CD14-positive monocyte (primary cell): ENCODE measurements at regions not wholly inside any gene's neighbourhood (a gene's known extent, or its start where the extent isn't known, plus 50 kb on each side); places are given as distances from the start of the nearest gene placed in this dataset.
A peak's percentile ranks its signal among the peaks of the same experiment; 100 is the strongest.

Source experiments
- DNase-seq, 3 donors: peaks; one replicate each; pipeline ENCODE4 v3.0.0-alpha.2; 2011 to 2022
- H2AFZ ChIP-seq: 2 replicates; pipeline ENCODE4 v1.6.0; 2012; ENCODE audit warnings: mild to moderate bottlenecking, low read depth, low read length, inconsistent platforms; ENCODE audit not compliant: insufficient read depth, poor library complexity, severe bottlenecking
- H3K27ac ChIP-seq, 2 donors: 1 replicate in 1 of 2; 2 replicates in 1 of 2; pipeline ENCODE4 v1.5.1; 2012 to 2013; ENCODE audit warnings: low read length in 2 of 2, control low read depth in 1 of 2, inconsistent platforms in 1 of 2, low read depth in 1 of 2, mild to moderate bottlenecking in 1 of 2
- H3K27me3 ChIP-seq, 2 donors: one replicate each; pipeline versions ENCODE4 v1.6.0 to v1.6.1; 2011 to 2013; ENCODE audit warnings: low read length in 2 of 2; ENCODE audit not compliant: control insufficient read depth in 2 of 2, insufficient read depth in 2 of 2
- H3K36me3 ChIP-seq, 2 donors: replicated peaks in 1 of 2; 1 replicate in 1 of 2; 2 replicates in 1 of 2; pipeline versions ENCODE4 v1.5.1 to v1.6.1; 2012 to 2013; ENCODE audit warnings: low read length in 2 of 2, control low read depth in 1 of 2, inconsistent platforms in 1 of 2, mild to moderate bottlenecking in 1 of 2; ENCODE audit not compliant: insufficient read depth in 2 of 2, control insufficient read depth in 1 of 2
- H3K4me1 ChIP-seq, 2 donors: 1 replicate in 1 of 2; 2 replicates in 1 of 2; pipeline versions ENCODE4 v1.5.1 to v1.6.1; 2012 to 2013; ENCODE audit warnings: low read length in 2 of 2, control low read depth in 1 of 2, inconsistent platforms in 1 of 2, mild to moderate bottlenecking in 1 of 2, moderate library complexity in 1 of 2; ENCODE audit not compliant: insufficient read depth in 2 of 2, control insufficient read depth in 1 of 2
- H3K4me2 ChIP-seq: replicated peaks from 2 replicates; pipeline ENCODE3; 2012; ENCODE audit warnings: low read length, moderate library complexity, mild to moderate bottlenecking; ENCODE audit not compliant: poor library complexity, severe bottlenecking; ENCODE audit errors: extremely low read depth
- H3K4me3 ChIP-seq, 3 experiments: fragments of 200-600 bp in 1 of 3; sonication (generic) in 1 of 3; replicated peaks in 1 of 3; 1 replicate in 2 of 3; 2 replicates in 1 of 3; pipeline ENCODE4 v1.5.1; 2011 to 2013; ENCODE audit warnings: low read length in 3 of 3, mild to moderate bottlenecking in 3 of 3, control low read depth in 2 of 3, low read depth in 2 of 3, inconsistent platforms in 1 of 3, moderate library complexity in 1 of 3
- H3K79me2 ChIP-seq: 2 replicates; pipeline ENCODE4 v1.6.0; 2012; ENCODE audit warnings: mild to moderate bottlenecking, control low read depth, inconsistent platforms, low read length, moderate library complexity; ENCODE audit not compliant: insufficient read depth
- H3K9ac ChIP-seq: 2 replicates; pipeline ENCODE4 v1.6.0; 2017; ENCODE audit warnings: low read length, mild to moderate bottlenecking; ENCODE audit not compliant: insufficient read depth, poor library complexity, severe bottlenecking
- H3K9me3 ChIP-seq, 2 donors: replicated peaks in 1 of 2; 1 replicate in 1 of 2; 2 replicates in 1 of 2; pipeline versions ENCODE4 v1.5.1 to v1.6.1; 2012 to 2013; ENCODE audit warnings: low read length in 2 of 2, control low read depth in 1 of 2; ENCODE audit not compliant: control insufficient read depth in 1 of 2, insufficient read depth in 1 of 2
- H4K20me1 ChIP-seq: 2 replicates; pipeline ENCODE4 v1.6.0; 2012; ENCODE audit warnings: mild to moderate bottlenecking, low read length, control low read depth, moderate library complexity; ENCODE audit not compliant: insufficient read depth
- H3K27ac Mint-ChIP-seq, 7 donors: one replicate each; pipeline ENCODE4 v1.8.0; 2020; ENCODE audit warnings: mild to moderate bottlenecking in 7 of 7, mixed read lengths in 7 of 7, moderate library complexity in 6 of 7, inconsistent platforms in 2 of 7
- H3K27me3 Mint-ChIP-seq, 3 donors: one replicate each; pipeline ENCODE4 v1.8.0; 2021 to 2022; ENCODE audit warnings: low read depth in 3 of 3, mild to moderate bottlenecking in 3 of 3, mixed read lengths in 3 of 3, moderate library complexity in 3 of 3, inconsistent platforms in 1 of 3
- H3K36me3 Mint-ChIP-seq, 2 donors: one replicate each; pipeline ENCODE4 v1.8.0; 2020; ENCODE audit warnings: mixed read lengths in 2 of 2, inconsistent platforms in 1 of 2, mild to moderate bottlenecking in 1 of 2
- H3K4me1 Mint-ChIP-seq: one replicate; pipeline ENCODE4 v1.8.0; 2020; ENCODE audit warnings: mild to moderate bottlenecking, mixed read lengths
- H3K4me3 Mint-ChIP-seq, 2 donors: one replicate each; pipeline ENCODE4 v1.8.0; 2020; ENCODE audit warnings: mild to moderate bottlenecking in 2 of 2, mixed read lengths in 2 of 2, moderate library complexity in 1 of 2
- H3K9me3 Mint-ChIP-seq, 7 donors: one replicate each; pipeline ENCODE4 v1.8.0; 2020 to 2022; ENCODE audit warnings: mixed read lengths in 7 of 7, mild to moderate bottlenecking in 6 of 7, moderate library complexity in 6 of 7, inconsistent platforms in 2 of 7
- WGBS: methylation state at CpG from one replicate; pipeline ENCODE4 v1.1.5; 2013; ENCODE audit warnings: missing lambda C conversion rate; ENCODE audit not compliant: insufficient coverage; 5-methylcytosine and 5-hydroxymethylcytosine counted together
- intact Hi-C, 2 donors: fragments of 100-400 bp; cut with micrococcal nuclease; formaldehyde crosslinking; loops; one replicate each; pipeline versions ENCODE4 v1.15.0 to v1.15.1; 2023
- TF ChIP-seq, protein P1 (sequence below): fragments of 200-600 bp; IDR thresholded peaks from one replicate; pipeline ENCODE4 v1.8.0; 2022; ENCODE audit warnings: antibody characterized with exemption, mild to moderate bottlenecking

DNA sequence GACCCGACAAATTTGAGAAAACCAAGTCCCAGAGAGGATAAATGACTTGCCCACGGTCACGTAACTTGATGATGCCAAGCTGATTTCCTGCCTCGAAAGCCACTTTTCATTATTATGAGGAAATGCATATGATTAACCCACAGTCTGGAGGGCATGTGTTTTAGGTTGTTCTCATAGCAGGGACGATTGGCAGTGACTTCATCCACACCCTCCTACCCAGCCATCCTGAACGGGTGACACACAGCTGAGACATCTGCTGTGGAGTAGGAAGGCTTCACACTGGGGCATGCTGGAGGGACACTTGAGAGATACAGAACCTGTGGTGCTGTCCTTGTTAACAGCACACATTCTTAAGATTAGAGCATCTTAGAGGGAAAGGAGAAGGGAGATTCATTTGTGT is 65.4 kb upstream of the WDFY2 start:
- no peaks in the 10 kb centered on the region for H3K27me3 ChIP-seq
- peaks cover 20% of the 10 kb centered on the region for H3K4me1 Mint-ChIP-seq
- peaks cover 0 to 7% (median 4%) of the 10 kb centered on the region in 7 donors for H3K9me3 Mint-ChIP-seq
- H3K79me2 ChIP-seq = no peaks in the 10 kb centered on the region
- H4K20me1 ChIP-seq = no peaks in the 10 kb centered on the region
- TF ChIP-seq, protein P1, sequence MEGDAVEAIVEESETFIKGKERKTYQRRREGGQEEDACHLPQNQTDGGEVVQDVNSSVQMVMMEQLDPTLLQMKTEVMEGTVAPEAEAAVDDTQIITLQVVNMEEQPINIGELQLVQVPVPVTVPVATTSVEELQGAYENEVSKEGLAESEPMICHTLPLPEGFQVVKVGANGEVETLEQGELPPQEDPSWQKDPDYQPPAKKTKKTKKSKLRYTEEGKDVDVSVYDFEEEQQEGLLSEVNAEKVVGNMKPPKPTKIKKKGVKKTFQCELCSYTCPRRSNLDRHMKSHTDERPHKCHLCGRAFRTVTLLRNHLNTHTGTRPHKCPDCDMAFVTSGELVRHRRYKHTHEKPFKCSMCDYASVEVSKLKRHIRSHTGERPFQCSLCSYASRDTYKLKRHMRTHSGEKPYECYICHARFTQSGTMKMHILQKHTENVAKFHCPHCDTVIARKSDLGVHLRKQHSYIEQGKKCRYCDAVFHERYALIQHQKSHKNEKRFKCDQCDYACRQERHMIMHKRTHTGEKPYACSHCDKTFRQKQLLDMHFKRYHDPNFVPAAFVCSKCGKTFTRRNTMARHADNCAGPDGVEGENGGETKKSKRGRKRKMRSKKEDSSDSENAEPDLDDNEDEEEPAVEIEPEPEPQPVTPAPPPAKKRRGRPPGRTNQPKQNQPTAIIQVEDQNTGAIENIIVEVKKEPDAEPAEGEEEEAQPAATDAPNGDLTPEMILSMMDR = no peak
- H3K9ac ChIP-seq = no peak overlapping the region
- WGBS = no CpG with 5 or more reads among the region's 6 CpGs
- no peak overlapping the region for H3K27ac ChIP-seq
- no peak overlapping the region for H2AFZ ChIP-seq
- no peak overlapping the region for H3K4me2 ChIP-seq
- no peak overlapping the region for H3K4me3 ChIP-seq
- peaks cover 0 to 4% (median 1%) of the 10 kb centered on the region in 3 donors for H3K27me3 Mint-ChIP-seq
- DNase-seq = peak; percentile 71 to 82 (median 75)
- peak overlapping the region in 5 of 7 donors; percentile 4 to 75 (median 33) for H3K27ac Mint-ChIP-seq
- H3K9me3 ChIP-seq = no peaks in the 10 kb centered on the region
- peaks cover 2% of the 10 kb centered on the region in 2 donors for H3K36me3 Mint-ChIP-seq
- H3K36me3 ChIP-seq = no peaks in the 10 kb centered on the region
- peaks cover 18 to 20% of the 10 kb centered on the region in 2 donors for H3K4me1 ChIP-seq
- intact Hi-C loops = no loop called here
- H3K4me3 Mint-ChIP-seq = peak overlapping the region in 1 of 2 donors; percentile 58

DNA sequence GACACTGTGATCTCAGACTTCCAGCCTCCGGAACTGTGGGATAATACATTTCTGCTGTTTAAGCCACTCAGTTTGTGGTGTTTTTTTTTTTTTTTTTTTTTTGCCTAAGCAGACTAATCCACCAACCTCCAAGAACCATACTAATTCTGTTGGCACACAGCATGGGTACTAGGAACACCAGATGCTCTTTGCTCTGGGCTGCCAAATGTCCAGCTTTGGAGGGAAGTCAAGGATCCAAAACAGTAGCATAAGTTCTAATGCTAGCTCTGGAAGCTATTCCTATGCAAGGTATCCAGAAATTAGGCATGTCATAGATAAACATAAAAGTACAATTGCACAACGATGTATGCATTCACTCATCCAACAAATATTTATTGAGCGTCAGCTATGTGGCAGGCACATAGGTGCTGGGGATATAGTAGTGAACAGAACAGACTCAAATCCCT is 64.5 kb upstream of the WDFY2 start:
- TF ChIP-seq, protein P1 = no peak
- no peaks in the 10 kb centered on the region for H3K79me2 ChIP-seq
- Mint-ChIP-seq H3K9me3 (peaks cover 0 to 5% (median 2%) of the 10 kb centered on the region in 7 donors), H3K4me3 (no peak overlapping the region), H3K27me3 (peaks cover 0 to 4% (median 1%) of the 10 kb centered on the region in 3 donors), H3K36me3 (peaks cover 2% of the 10 kb centered on the region in 2 donors), H3K27ac (no peak overlapping the region), H3K4me1 (peaks cover 20% of the 10 kb centered on the region)
- no peaks in the 10 kb centered on the region for H3K27me3 ChIP-seq
- H3K4me1 ChIP-seq = peaks cover 18 to 20% of the 10 kb centered on the region in 2 donors
- H2AFZ ChIP-seq = no peak overlapping the region
- no peaks in the 10 kb centered on the region for H3K9me3 ChIP-seq
- no CpG with 5 or more reads among the region's 3 CpGs for WGBS
- intact Hi-C loops = loop anchor here in 1 of 2 donors (5.0 kb wide), 1 partner anchor 38 kb away; no protein-coding TSS in a partner anchor
- no peak overlapping the region for H3K4me2 ChIP-seq
- no peak for DNase-seq
- no peaks in the 10 kb centered on the region for H3K36me3 ChIP-seq
- H3K27ac ChIP-seq = no peak overlapping the region
- no peak overlapping the region for H3K9ac ChIP-seq
- H3K4me3 ChIP-seq = no peak overlapping the region
- H4K20me1 ChIP-seq = no peaks in the 10 kb centered on the region
